ENCODE measurements at regions not wholly inside any gene's neighbourhood (a gene's known extent, or its start where the extent isn't known, plus 50 kb on each side); places are given as distances from the start of the nearest gene placed in this dataset.

GRCh38 chr10:106481598-106482275 is 682.8 kb downstream of the SORCS1 start:
- TF ChIP-seq CTCF (IDR thresholded peaks at IDR 0.05) (no peak), POLR2AphosphoS5 (IDR thresholded peaks at IDR 0.05) (no peak)
